ENCODE measurements at regions not wholly inside any gene's neighbourhood (a gene's known extent, or its start where the extent isn't known, plus 50 kb on each side); places are given as distances from the start of the nearest gene placed in this dataset.

- TF ChIP-seq, protein P1, sequence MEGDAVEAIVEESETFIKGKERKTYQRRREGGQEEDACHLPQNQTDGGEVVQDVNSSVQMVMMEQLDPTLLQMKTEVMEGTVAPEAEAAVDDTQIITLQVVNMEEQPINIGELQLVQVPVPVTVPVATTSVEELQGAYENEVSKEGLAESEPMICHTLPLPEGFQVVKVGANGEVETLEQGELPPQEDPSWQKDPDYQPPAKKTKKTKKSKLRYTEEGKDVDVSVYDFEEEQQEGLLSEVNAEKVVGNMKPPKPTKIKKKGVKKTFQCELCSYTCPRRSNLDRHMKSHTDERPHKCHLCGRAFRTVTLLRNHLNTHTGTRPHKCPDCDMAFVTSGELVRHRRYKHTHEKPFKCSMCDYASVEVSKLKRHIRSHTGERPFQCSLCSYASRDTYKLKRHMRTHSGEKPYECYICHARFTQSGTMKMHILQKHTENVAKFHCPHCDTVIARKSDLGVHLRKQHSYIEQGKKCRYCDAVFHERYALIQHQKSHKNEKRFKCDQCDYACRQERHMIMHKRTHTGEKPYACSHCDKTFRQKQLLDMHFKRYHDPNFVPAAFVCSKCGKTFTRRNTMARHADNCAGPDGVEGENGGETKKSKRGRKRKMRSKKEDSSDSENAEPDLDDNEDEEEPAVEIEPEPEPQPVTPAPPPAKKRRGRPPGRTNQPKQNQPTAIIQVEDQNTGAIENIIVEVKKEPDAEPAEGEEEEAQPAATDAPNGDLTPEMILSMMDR (IDR thresholded peaks at IDR 0.05), result no peak
- ATAC-seq (no peak), DNase-seq (no peak)
- intact Hi-C loops (cut with DNase I), result no loop called here
- Histone ChIP-seq H3K36me3 (no peaks in the 10 kb centered on the region), H3K9me3 (no peaks in the 10 kb centered on the region), H3K27me3 (no peaks in the 10 kb centered on the region), H3K4me1 (no peaks in the 10 kb centered on the region), H3K27ac (no peak overlapping the region), H3K4me3 (no peak overlapping the region)
Observed at GRCh38 chr2:167697948-167698347, 549.4 kb downstream of the STK39 start.

- H3K4me3 ChIP-seq, result no peak overlapping the region
- H3K9me3 ChIP-seq, result no peaks in the 10 kb centered on the region
- DNase-seq (no peak), ATAC-seq (no peak)
- H3K27ac ChIP-seq, result no peak overlapping the region
- TF ChIP-seq, protein P1 (IDR thresholded peaks at IDR 0.05), result no peak
- no peaks in the 10 kb centered on the region for H3K36me3 ChIP-seq
- no peaks in the 10 kb centered on the region for H3K4me1 ChIP-seq
- H3K27me3 ChIP-seq, result no peaks in the 10 kb centered on the region
- intact Hi-C loops (cut with DNase I), result no loop called here
Observed at GRCh38 chr2:167697194-167697593, 550.2 kb downstream of the STK39 start.

DNA sequence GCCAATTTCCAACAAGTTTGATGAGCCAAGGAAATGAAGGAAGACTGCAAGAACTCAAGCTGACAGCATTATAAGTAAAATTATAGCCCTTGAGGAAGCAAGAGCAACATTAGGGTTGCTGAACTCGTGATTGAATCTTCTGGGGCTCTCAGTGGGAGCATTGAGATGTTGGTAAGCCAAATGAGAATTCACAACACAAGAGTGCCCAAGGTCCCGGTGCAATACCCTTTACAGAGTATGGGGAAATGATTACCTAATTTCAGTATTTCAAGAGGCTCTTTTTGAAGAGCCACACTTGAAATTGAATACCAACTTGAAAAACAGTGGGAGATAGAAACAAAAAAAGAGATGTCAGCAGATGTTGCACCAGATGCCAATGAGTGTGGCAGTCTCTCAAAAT is 554.5 kb downstream of the STK39 start:
- DNase-seq (no peak), ATAC-seq (no peak)
- no peak overlapping the region for H3K27ac ChIP-seq
- H3K4me3 ChIP-seq, result no peak overlapping the region
- no peaks in the 10 kb centered on the region for H3K36me3 ChIP-seq
- H3K4me1 ChIP-seq, result no peaks in the 10 kb centered on the region
- no peaks in the 10 kb centered on the region for H3K9me3 ChIP-seq
- H3K27me3 ChIP-seq, result no peaks in the 10 kb centered on the region
- intact Hi-C loops (cut with DNase I), result no loop called here
- TF ChIP-seq, protein P1 (IDR thresholded peaks at IDR 0.05), result no peak

- Histone ChIP-seq H3K4me1 (no peaks in the 10 kb centered on the region), H3K27ac (no peak overlapping the region), H3K36me3 (no peaks in the 10 kb centered on the region), H3K4me3 (no peak overlapping the region), H3K27me3 (no peaks in the 10 kb centered on the region), H3K9me3 (no peaks in the 10 kb centered on the region)
- ATAC-seq (no peak), DNase-seq (no peak)
- intact Hi-C loops (cut with DNase I), result no loop called here
- TF ChIP-seq, protein P1 (IDR thresholded peaks at IDR 0.05), result no peak
Observed at GRCh38 chr2:167692191-167692590, 555.2 kb downstream of the STK39 start.

DNA sequence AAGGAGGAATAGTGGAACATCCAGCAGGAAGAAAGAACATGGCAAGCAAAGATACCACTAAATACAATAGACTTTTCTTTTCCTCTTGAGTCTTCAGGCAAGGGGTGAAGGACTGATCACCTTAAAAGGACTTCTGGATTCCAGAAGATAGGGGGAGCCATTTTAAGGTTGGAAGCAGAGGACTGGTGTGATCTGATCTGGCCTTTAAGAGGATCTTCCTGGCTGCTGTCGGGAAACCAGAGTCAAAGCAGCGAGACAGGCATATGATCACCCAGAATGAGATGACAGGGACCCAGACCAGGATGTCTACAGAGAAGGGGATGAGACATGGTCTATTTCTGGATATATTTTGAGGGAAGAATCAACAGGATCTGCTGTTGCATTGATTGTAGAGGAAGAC is 558.0 kb downstream of the STK39 start:
- DNase-seq, result no peak
- no peak overlapping the region for H3K27ac ChIP-seq
- no peak overlapping the region for H3K4me3 ChIP-seq
- intact Hi-C loops (cut with DNase I), result no loop called here
- TF ChIP-seq, protein P1 (IDR thresholded peaks at IDR 0.05), result no peak
- no peaks in the 10 kb centered on the region for H3K4me1 ChIP-seq
- no peak for ATAC-seq
- H3K27me3 ChIP-seq, result no peaks in the 10 kb centered on the region
- no peaks in the 10 kb centered on the region for H3K36me3 ChIP-seq
- no peaks in the 10 kb centered on the region for H3K9me3 ChIP-seq

DNA sequence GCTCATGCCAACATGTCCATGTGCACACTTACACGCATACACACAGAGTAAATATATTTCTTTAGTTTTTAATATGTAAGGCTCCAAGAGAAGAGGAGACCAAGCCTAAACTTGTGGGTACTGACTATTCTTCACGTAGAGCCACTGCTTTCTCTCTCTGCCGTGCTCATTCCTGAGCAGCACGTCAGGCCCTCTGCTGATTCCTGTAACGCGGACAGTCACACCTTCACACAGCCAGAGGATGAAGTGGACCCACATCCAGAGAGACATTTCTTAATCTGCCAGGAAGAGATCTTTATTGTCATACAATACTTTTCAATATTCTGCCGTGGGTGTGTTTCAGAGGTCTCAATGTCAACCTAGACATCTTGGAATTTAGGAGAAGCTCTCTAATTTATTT is 560.7 kb downstream of the STK39 start:
- no peak overlapping the region for H3K27ac ChIP-seq
- H3K9me3 ChIP-seq, result no peaks in the 10 kb centered on the region
- intact Hi-C loops (cut with DNase I), result no loop called here
- no peaks in the 10 kb centered on the region for H3K27me3 ChIP-seq
- ATAC-seq (no peak), DNase-seq (no peak)
- TF ChIP-seq, protein P1 (IDR thresholded peaks at IDR 0.05), result no peak
- no peaks in the 10 kb centered on the region for H3K36me3 ChIP-seq
- H3K4me3 ChIP-seq, result no peak overlapping the region
- no peaks in the 10 kb centered on the region for H3K4me1 ChIP-seq
